ENCODE measurements at regions not wholly inside any gene's neighbourhood (a gene's known extent, or its start where the extent isn't known, plus 50 kb on each side); places are given as distances from the start of the nearest gene placed in this dataset.

- no peak for TF ChIP-seq CTCF (IDR thresholded peaks at IDR 0.05 in 8 of 11, conservative IDR thresholded peaks at IDR 0.05 in 3 of 11)
- TF ChIP-seq POLR2A (IDR thresholded peaks at IDR 0.05): no peak
These were observed 185.3 kb upstream of the CCDC196 start for GRCh38 chr14:66300886-66301285.
